ENCODE measurements at regions not wholly inside any gene's neighbourhood (a gene's known extent, or its start where the extent isn't known, plus 50 kb on each side); places are given as distances from the start of the nearest gene placed in this dataset.

DNA sequence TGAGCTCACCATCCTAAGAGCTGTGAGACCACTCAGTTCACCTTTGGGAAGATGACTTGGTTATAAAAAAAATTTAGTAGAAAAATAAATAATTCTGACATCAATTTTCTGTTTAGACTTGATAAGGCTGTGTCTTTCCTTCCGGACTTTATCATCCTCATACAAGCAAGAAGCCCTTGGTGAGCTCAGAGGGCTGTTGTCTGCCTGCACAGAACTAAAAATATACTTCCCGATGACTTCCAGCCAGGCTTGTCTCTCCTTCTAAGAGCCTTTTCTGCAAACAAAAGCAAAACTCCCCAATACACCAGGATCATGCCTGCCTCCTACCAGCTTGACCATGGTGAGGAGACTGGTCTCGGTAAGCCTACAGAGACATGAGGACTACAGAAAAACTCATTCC is 58.3 kb upstream of the PHOX2B start:
- TF ChIP-seq, protein P1, sequence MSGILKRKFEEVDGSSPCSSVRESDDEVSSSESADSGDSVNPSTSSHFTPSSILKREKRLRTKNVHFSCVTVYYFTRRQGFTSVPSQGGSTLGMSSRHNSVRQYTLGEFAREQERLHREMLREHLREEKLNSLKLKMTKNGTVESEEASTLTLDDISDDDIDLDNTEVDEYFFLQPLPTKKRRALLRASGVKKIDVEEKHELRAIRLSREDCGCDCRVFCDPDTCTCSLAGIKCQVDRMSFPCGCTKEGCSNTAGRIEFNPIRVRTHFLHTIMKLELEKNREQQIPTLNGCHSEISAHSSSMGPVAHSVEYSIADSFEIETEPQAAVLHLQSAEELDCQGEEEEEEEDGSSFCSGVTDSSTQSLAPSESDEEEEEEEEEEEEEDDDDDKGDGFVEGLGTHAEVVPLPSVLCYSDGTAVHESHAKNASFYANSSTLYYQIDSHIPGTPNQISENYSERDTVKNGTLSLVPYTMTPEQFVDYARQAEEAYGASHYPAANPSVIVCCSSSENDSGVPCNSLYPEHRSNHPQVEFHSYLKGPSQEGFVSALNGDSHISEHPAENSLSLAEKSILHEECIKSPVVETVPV (CRISPR knock-in tag; IDR thresholded peaks at IDR 0.05) = no peak
- TF ChIP-seq OSR1 (CRISPR knock-in tag; IDR thresholded peaks at IDR 0.05) (no peak), ISL1 (CRISPR knock-in tag; IDR thresholded peaks at IDR 0.05) (no peak), ZFP30 (CRISPR knock-in tag; IDR thresholded peaks at IDR 0.05) (no peak), SNAI2 (CRISPR knock-in tag; IDR thresholded peaks at IDR 0.05) (no peak), ZC3H10 (CRISPR knock-in tag; IDR thresholded peaks at IDR 0.05) (no peak), CSDC2 (CRISPR knock-in tag; IDR thresholded peaks at IDR 0.05) (no peak), TCF4 (CRISPR knock-in tag; IDR thresholded peaks at IDR 0.05; ENCODE audit: borderline replicate concordance) (no peak), ZNF70 (CRISPR knock-in tag; IDR thresholded peaks at IDR 0.05) (no peak), BACH2 (CRISPR knock-in tag; IDR thresholded peaks at IDR 0.05; ENCODE audit: borderline replicate concordance) (no peak), ZNF8 (CRISPR knock-in tag; IDR thresholded peaks at IDR 0.05) (no peak), ARNTL (CRISPR knock-in tag; IDR thresholded peaks at IDR 0.05; ENCODE audit: borderline replicate concordance, low read depth) (no peak), GLIS3 (CRISPR knock-in tag; IDR thresholded peaks at IDR 0.05) (no peak)
- TF ChIP-seq, protein P2, sequence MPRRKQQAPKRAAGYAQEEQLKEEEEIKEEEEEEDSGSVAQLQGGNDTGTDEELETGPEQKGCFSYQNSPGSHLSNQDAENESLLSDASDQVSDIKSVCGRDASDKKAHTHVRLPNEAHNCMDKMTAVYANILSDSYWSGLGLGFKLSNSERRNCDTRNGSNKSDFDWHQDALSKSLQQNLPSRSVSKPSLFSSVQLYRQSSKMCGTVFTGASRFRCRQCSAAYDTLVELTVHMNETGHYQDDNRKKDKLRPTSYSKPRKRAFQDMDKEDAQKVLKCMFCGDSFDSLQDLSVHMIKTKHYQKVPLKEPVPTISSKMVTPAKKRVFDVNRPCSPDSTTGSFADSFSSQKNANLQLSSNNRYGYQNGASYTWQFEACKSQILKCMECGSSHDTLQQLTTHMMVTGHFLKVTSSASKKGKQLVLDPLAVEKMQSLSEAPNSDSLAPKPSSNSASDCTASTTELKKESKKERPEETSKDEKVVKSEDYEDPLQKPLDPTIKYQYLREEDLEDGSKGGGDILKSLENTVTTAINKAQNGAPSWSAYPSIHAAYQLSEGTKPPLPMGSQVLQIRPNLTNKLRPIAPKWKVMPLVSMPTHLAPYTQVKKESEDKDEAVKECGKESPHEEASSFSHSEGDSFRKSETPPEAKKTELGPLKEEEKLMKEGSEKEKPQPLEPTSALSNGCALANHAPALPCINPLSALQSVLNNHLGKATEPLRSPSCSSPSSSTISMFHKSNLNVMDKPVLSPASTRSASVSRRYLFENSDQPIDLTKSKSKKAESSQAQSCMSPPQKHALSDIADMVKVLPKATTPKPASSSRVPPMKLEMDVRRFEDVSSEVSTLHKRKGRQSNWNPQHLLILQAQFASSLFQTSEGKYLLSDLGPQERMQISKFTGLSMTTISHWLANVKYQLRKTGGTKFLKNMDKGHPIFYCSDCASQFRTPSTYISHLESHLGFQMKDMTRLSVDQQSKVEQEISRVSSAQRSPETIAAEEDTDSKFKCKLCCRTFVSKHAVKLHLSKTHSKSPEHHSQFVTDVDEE (CRISPR knock-in tag; IDR thresholded peaks at IDR 0.05) = no peak
- ATAC-seq = no peak

GRCh38 chr4:41802590-41802989 is 54.1 kb upstream of the PHOX2B start:
- ATAC-seq = no peak
- TF ChIP-seq, protein P3, sequence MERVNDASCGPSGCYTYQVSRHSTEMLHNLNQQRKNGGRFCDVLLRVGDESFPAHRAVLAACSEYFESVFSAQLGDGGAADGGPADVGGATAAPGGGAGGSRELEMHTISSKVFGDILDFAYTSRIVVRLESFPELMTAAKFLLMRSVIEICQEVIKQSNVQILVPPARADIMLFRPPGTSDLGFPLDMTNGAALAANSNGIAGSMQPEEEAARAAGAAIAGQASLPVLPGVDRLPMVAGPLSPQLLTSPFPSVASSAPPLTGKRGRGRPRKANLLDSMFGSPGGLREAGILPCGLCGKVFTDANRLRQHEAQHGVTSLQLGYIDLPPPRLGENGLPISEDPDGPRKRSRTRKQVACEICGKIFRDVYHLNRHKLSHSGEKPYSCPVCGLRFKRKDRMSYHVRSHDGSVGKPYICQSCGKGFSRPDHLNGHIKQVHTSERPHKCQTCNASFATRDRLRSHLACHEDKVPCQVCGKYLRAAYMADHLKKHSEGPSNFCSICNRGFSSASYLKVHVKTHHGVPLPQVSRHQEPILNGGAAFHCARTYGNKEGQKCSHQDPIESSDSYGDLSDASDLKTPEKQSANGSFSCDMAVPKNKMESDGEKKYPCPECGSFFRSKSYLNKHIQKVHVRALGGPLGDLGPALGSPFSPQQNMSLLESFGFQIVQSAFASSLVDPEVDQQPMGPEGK (CRISPR knock-in tag; IDR thresholded peaks at IDR 0.05; ENCODE audit: borderline replicate concordance) = no peak
- no peak for TF ChIP-seq CSDC2 (CRISPR knock-in tag; IDR thresholded peaks at IDR 0.05)
- TF ChIP-seq ZNF70 (CRISPR knock-in tag; IDR thresholded peaks at IDR 0.05) = no peak
- no peak for TF ChIP-seq TCF4 (CRISPR knock-in tag; IDR thresholded peaks at IDR 0.05; ENCODE audit: borderline replicate concordance)
- no peak for TF ChIP-seq ISL1 (CRISPR knock-in tag; IDR thresholded peaks at IDR 0.05)
- TF ChIP-seq TOX (CRISPR knock-in tag; IDR thresholded peaks at IDR 0.05; ENCODE audit: borderline replicate concordance) = no peak
- TF ChIP-seq, protein P4, sequence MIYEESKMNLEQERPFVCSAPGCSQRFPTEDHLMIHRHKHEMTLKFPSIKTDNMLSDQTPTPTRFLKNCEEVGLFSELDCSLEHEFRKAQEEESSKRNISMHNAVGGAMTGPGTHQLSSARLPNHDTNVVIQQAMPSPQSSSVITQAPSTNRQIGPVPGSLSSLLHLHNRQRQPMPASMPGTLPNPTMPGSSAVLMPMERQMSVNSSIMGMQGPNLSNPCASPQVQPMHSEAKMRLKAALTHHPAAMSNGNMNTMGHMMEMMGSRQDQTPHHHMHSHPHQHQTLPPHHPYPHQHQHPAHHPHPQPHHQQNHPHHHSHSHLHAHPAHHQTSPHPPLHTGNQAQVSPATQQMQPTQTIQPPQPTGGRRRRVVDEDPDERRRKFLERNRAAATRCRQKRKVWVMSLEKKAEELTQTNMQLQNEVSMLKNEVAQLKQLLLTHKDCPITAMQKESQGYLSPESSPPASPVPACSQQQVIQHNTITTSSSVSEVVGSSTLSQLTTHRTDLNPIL (CRISPR knock-in tag; IDR thresholded peaks at IDR 0.05; ENCODE audit: low read depth) = no peak
- no peak for TF ChIP-seq ZC3H10 (CRISPR knock-in tag; IDR thresholded peaks at IDR 0.05)
- no peak for TF ChIP-seq ZFP3 (CRISPR knock-in tag; IDR thresholded peaks at IDR 0.05)
- no peak for TF ChIP-seq GLIS3 (CRISPR knock-in tag; IDR thresholded peaks at IDR 0.05)
- TF ChIP-seq, protein P1 (CRISPR knock-in tag; IDR thresholded peaks at IDR 0.05) = no peak
- no peak for TF ChIP-seq ZNF565 (CRISPR knock-in tag; conservative IDR thresholded peaks at IDR 0.05; ENCODE audit: low read depth)
- TF ChIP-seq ARNTL (CRISPR knock-in tag; IDR thresholded peaks at IDR 0.05; ENCODE audit: borderline replicate concordance, low read depth) = no peak
- no peak for TF ChIP-seq BACH2 (CRISPR knock-in tag; IDR thresholded peaks at IDR 0.05; ENCODE audit: borderline replicate concordance)

DNA sequence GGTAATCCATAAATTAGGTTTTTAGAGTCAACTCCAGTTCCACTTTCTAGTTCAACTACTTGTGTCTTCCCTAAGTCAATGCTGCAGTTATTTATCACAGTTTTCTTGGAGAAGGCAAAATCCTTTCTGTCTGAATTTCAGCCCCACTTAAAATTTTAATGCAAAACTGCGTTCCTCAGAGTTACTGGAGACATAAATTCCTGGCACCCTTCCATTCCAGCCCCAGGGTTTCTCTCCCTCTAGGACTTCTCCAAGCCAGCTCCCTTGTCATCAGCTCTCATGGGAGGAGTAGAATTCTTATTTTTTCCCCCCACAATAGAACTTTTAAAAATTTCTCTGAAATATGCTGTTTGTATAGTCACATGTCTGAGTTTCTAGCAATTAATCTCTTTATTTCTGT is 50.6 kb upstream of the PHOX2B start:
- no peak for ATAC-seq
- TF ChIP-seq GLIS3 (CRISPR knock-in tag; IDR thresholded peaks at IDR 0.05) (no peak), ARNTL (CRISPR knock-in tag; IDR thresholded peaks at IDR 0.05; ENCODE audit: borderline replicate concordance, low read depth) (no peak), ZNF565 (CRISPR knock-in tag; conservative IDR thresholded peaks at IDR 0.05; ENCODE audit: low read depth) (no peak), ZNF70 (CRISPR knock-in tag; IDR thresholded peaks at IDR 0.05) (no peak), PPARA (CRISPR knock-in tag; IDR thresholded peaks at IDR 0.05; ENCODE audit: borderline replicate concordance) (no peak), ZFP3 (CRISPR knock-in tag; IDR thresholded peaks at IDR 0.05) (no peak)
- TF ChIP-seq, protein P3 (CRISPR knock-in tag; IDR thresholded peaks at IDR 0.05; ENCODE audit: borderline replicate concordance) = no peak
- TF ChIP-seq, protein P2 (CRISPR knock-in tag; IDR thresholded peaks at IDR 0.05) = no peak
- TF ChIP-seq, protein P5, sequence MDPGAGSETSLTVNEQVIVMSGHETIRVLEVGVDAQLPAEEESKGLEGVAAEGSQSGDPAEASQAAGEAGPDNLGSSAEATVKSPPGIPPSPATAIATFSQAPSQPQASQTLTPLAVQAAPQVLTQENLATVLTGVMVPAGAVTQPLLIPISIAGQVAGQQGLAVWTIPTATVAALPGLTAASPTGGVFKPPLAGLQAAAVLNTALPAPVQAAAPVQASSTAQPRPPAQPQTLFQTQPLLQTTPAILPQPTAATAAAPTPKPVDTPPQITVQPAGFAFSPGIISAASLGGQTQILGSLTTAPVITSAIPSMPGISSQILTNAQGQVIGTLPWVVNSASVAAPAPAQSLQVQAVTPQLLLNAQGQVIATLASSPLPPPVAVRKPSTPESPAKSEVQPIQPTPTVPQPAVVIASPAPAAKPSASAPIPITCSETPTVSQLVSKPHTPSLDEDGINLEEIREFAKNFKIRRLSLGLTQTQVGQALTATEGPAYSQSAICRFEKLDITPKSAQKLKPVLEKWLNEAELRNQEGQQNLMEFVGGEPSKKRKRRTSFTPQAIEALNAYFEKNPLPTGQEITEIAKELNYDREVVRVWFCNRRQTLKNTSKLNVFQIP (CRISPR knock-in tag; IDR thresholded peaks at IDR 0.05; ENCODE audit: borderline replicate concordance, low read depth) = no peak

Measured in SK-N-SH treated with all-trans-retinoic acid at 6 μM for 48 hours (cell line).